NCI-H1105 (cell line): ENCODE measurements at regions not wholly inside any gene's neighbourhood (a gene's known extent, or its start where the extent isn't known, plus 50 kb on each side); places are given as distances from the start of the nearest gene placed in this dataset.
"Not testable (repeated sequence)": the region's sequence is repeated elsewhere in the genome, so short reads cannot be mapped to it uniquely, and the experiment has no call there.

ENCODE experiments used
- DNase-seq: peaks from one replicate; lab custom pipeline; 2025; lab: John Stamatoyannopoulos, UW

DNA sequence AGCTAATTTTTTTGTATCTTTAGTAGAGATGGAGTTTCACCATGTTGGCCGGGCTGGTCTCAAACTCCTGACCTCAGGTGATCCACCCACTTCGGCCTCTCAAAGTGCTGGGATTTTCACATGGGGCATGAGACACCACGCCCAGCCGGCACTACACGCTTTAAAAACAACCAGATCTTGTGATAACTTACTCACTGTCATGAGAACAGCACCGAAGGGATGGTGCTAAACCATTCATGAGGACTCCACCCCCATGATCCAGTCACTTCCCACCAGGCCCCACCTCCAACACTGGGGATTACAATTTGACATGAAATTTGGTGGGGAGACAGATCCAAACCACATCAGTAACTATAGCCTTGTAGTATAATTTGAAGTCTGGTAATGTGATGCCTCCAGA, 67.4 kb upstream of the ZNF169 start:
- DNase-seq = not testable (repeated sequence)

- DNase-seq = no peak
Measured at GRCh38 chr9:94198414-94198813, 60.7 kb upstream of the ZNF169 start.

DNA sequence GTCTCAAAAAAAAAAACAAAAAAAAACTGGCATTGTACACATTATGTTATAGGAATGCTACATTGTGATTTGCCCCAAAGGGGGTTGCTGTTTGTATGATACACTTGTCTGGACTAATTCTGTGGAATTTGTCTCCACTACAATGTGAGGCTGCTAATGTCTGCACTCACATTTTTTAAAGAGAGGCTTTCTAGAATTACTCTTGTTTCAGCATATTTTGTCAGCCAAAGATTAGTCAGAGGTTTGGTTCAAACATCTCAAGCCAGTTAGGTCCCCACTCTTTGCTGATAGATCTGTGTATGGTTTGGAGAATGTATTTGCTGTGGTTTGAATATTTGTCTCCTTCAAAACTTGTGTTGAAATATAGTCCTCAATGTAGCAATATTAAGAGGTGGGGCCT, 59.3 kb upstream of the ZNF169 start:
- DNase-seq = no peak

- no peak for DNase-seq
Measured at GRCh38 chr9:94204174-94204573, 54.9 kb upstream of the ZNF169 start.

- DNase-seq = no peak
Measured at GRCh38 chr9:94207781-94208180, 51.3 kb upstream of the ZNF169 start.
